Thyroid gland (tissue), 4 donors: ENCODE measurements at regions not wholly inside any gene's neighbourhood (a gene's known extent, or its start where the extent isn't known, plus 50 kb on each side); places are given as distances from the start of the nearest gene placed in this dataset.

Experiments
- DNase-seq, 2 donors: peaks; one replicate each; pipeline ENCODE4 v3.0.0-alpha.2; 2019
- H3K27ac ChIP-seq, 3 donors: fragments of 200-600 bp; sonication (generic); 1 replicate in 2 of 3; 2 replicates in 1 of 3; pipeline ENCODE4 v1.5.1; 2016 to 2019; ENCODE audit warnings: mild to moderate bottlenecking in 1 of 3, moderate library complexity in 1 of 3
- H3K27me3 ChIP-seq: fragments of 200-600 bp; sonication (generic); one replicate; pipeline ENCODE4 v1.5.1; 2019
- H3K36me3 ChIP-seq, 2 donors: fragments of 200-600 bp; sonication (generic); one replicate each; pipeline ENCODE4 v1.5.1; 2016 to 2019
- H3K4me1 ChIP-seq, 2 donors: fragments of 200-600 bp; sonication (generic); one replicate each; pipeline ENCODE4 v1.5.1; 2017 to 2019
- H3K4me3 ChIP-seq, 3 donors: fragments of 200-600 bp; sonication (generic); replicated peaks in 1 of 3; 1 replicate in 2 of 3; 2 replicates in 1 of 3; pipeline ENCODE4 v1.5.1; 2016; ENCODE audit warnings: mild to moderate bottlenecking in 1 of 3
- H3K9me3 ChIP-seq: fragments of 200-600 bp; sonication (generic); one replicate; pipeline ENCODE4 v1.5.1; 2017
- CTCF ChIP-seq, 6 experiments: fragments of 200-600 bp in 3 of 6; fragments of 450-650 bp in 3 of 6; sonication (generic) in 3 of 6; IDR thresholded peaks; one replicate each; pipeline ENCODE4 v1.5.1; 2016 to 2019; ENCODE audit warnings: antibody characterized with exemption in 6 of 6, mild to moderate bottlenecking in 2 of 6, inconsistent platforms in 1 of 6, moderate library complexity in 1 of 6
- POLR2A ChIP-seq, 2 donors: fragments of 450-650 bp; IDR thresholded peaks; one replicate each; pipeline ENCODE4 v1.6.1; 2017; ENCODE audit warnings: antibody characterized with exemption in 2 of 2, mild to moderate bottlenecking in 2 of 2, moderate library complexity in 1 of 2
- WGBS, 2 donors: methylation state at CpG; one replicate each; pipeline ENCODE4 v1.1.5; 2017; 5-methylcytosine and 5-hydroxymethylcytosine counted together
- intact Hi-C: fragments of 100-400 bp; cut with DNase I; formaldehyde crosslinking; loops from one replicate; pipeline ENCODE4 v1.15.1; 2023

GRCh38 chr1:67886076-67886475 is 52.8 kb upstream of the GNG12 start:
- 92 to 96% methylated on average over 2 of the region's 2 CpGs for WGBS, 2 donors

GRCh38 chr1:67883069-67883468 is 49.8 kb upstream of the GNG12 start:
- Histone ChIP-seq H3K4me1 (no peaks in the 10 kb centered on the region), H3K27ac (no peak overlapping the region), H3K27me3 (no peaks in the 10 kb centered on the region), H3K9me3 (no peaks in the 10 kb centered on the region), H3K4me3 (no peak overlapping the region), H3K36me3 (no peaks in the 10 kb centered on the region)
- no peak for DNase-seq
- TF ChIP-seq POLR2A (IDR thresholded peaks at IDR 0.05): no peak
- no peak for TF ChIP-seq CTCF (IDR thresholded peaks at IDR 0.05)
- intact Hi-C loops: no loop called here
- 70 to 85% methylated on average over 2 of the region's 2 CpGs for WGBS, 2 donors

More at GRCh38 chr1:67886076-67886475, 52.8 kb upstream of the GNG12 start:
- H3K27me3 ChIP-seq: no peaks in the 10 kb centered on the region
- H3K4me3 ChIP-seq: no peak overlapping the region
- intact Hi-C loops: no loop called here
- TF ChIP-seq POLR2A (IDR thresholded peaks at IDR 0.05) (no peak), CTCF (IDR thresholded peaks at IDR 0.05) (no peak)
- no peak for DNase-seq
- H3K36me3 ChIP-seq: no peaks in the 10 kb centered on the region
- no peaks in the 10 kb centered on the region for H3K4me1 ChIP-seq
- no peaks in the 10 kb centered on the region for H3K9me3 ChIP-seq
- no peak overlapping the region for H3K27ac ChIP-seq
